8988T (cell line): ENCODE measurements at regions not wholly inside any gene's neighbourhood (a gene's known extent, or its start where the extent isn't known, plus 50 kb on each side); places are given as distances from the start of the nearest gene placed in this dataset.
"Not testable (repeated sequence)": the region's sequence is repeated elsewhere in the genome, so short reads cannot be mapped to it uniquely, and the experiment has no call there.

Source experiments
- DNase-seq: peaks from one replicate; pipeline ENCODE4 v3.0.0; 2011

DNA sequence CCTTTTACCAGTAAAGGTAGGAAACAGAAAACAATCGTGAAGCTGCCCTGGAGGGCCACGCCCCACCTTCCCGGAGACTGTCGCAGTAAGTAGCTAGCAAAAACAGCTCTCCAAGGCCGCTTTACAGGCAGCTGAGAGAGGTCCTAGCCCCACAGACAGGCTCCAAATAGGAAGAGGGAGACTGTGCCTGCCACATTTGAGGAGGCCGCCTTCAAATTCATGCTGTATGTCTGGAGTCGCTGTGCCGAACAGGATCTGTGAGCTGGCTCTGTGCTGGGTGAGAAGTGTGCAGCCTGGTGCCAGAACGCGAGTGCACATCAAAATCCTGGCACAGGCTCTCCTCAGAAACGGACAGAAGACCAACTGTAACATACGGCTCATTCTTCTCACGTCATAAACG, 582.2 kb downstream of the CETN3 start:
- DNase-seq = no peak

- DNase-seq = no peak
Measured at GRCh38 chr5:89826938-89827337, 582.6 kb downstream of the CETN3 start.

DNA sequence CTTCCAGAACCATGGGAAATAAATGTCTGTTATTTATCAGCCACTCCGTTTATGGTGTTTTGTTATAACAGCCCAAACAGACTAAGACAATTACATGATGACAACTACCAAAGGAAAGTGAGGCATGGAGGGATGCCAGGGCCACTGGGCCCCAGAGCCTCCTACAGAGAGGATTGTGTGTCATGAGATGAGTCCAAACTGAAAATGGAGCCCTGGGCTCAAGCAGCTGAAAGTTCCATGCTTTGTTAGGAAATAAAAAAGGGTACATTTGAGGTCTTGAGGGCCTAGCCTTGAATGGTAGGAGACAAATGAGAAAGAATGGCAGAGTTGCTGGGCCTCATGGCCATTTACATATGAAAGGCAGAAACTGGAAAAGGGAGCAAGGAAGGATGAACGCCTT, 586.5 kb downstream of the CETN3 start:
- no peak for DNase-seq

DNA sequence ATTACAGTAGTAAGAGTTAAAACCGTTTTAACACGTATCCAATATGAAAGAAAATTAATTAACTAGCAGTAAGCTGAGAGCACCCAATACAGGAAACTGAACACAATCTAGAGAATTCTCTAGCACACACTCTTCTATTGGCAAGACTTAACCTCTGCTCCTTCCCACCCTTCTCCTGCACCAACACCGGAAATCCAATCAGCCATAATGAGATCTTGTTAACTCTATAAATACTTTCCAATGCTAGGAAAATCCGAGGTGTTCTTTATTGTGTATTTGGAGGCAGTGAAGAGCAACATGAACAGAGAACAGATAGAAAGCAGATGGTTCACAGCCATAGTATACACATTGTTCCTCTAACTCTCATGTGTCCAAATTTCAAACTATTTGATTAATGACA, 591.7 kb downstream of the CETN3 start:
- no peak for DNase-seq

GRCh38 chr5:89816038-89816437, 593.5 kb downstream of the CETN3 start:
- no peak for DNase-seq

- DNase-seq = not testable (repeated sequence)
Measured at GRCh38 chr5:89800735-89801134, 608.8 kb downstream of the CETN3 start.

DNA sequence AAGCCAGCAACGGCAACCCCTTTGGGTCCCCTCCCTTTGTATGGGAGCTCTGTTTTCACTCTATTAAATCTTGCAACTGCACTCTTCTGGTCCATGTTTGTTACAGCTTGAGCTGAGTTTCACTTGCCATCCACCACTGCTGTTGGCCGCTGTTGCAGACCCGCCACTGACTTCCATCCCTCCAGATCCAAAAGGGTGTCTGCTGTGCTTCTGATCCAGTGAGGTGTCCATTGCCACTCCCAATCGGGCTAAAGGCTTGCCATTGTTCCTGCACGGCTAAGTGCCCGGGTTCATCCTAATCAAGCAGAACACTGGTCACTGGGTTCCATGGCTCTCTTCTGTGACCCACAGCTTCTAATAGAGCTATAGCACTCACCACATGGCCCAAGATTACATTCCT, 615.1 kb downstream of the CETN3 start:
- not testable (repeated sequence) for DNase-seq

DNA sequence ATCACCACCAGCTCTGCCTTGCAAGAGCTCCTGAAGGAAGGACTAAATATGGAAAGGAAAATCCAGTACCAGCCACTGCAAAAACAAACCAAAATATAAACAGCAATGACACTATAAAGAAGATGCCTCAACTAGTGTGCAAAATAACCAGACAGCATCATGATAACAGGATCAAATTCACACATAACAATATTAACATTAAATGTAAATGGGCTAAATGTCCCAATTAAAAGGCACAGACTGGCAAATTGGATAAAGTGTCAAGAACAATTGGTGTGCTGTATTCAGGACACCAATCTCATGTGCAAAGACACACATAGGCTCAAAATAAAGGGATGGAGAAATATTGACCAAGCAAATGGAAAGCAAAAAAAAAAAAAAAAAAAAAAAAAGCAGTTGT, 629.8 kb downstream of the CETN3 start:
- DNase-seq = not testable (repeated sequence)

GRCh38 chr5:89777758-89778157, 631.8 kb downstream of the CETN3 start:
- no peak for DNase-seq

DNA sequence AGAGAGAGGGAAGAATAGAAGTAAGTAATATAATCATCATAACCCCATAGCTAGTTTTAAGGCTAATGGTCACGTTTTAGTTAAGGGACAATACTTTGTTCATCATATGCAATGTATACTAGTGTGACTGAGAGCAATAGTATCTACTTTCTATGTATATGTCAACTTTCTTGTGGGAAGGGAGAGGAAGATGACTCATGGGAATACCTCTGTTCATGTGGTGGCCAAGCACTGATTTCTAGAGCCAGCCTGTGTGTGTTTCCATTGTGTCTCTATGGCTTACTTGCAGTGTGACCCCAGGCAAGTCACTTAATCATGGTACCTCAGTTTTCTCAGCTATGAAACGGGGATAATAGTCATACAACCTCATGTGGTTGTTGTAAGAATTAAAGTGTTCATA, 639.6 kb downstream of the CETN3 start:
- DNase-seq = no peak

GRCh38 chr5:89759802-89760201, 649.8 kb downstream of the CETN3 start:
- no peak for DNase-seq

DNA sequence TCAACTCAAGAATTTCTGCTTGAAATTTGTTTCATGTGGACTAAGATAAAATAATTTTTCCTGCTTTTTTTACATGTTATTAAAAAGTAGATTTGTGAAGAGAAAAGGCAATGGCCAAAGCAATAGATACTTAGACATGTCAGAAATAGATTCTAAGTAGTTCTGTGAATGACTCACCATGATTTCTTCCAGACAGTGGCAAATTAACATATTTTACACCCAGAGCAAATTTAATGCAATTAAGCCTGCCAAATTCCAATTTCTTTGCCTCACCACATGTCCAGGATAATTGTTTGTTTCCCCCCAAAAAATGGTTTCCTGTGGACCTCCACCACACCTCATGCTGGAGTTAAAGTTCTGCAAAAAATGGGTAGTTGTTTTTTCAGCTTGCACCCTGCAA, 651.4 kb downstream of the CETN3 start:
- no peak for DNase-seq

DNA sequence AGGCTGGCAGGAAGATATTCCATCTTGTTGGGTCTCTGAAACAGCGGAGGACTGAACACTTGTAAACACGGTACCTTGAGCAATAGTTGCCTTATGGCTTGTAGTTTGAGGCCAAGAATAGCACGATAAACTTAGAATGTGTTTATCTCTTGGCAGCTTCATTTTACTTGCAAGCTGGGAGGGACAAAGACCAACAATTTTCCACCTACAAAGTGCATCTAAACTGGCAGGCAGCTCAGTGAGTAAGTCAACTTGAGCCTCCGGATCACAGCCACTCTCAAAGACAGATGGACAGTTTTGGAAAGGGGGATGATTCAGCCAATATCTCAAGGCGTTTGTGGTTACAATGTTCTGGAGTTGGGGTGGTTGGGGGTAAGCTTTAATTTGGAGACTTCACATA, 652.6 kb downstream of the CETN3 start:
- DNase-seq = no peak

DNA sequence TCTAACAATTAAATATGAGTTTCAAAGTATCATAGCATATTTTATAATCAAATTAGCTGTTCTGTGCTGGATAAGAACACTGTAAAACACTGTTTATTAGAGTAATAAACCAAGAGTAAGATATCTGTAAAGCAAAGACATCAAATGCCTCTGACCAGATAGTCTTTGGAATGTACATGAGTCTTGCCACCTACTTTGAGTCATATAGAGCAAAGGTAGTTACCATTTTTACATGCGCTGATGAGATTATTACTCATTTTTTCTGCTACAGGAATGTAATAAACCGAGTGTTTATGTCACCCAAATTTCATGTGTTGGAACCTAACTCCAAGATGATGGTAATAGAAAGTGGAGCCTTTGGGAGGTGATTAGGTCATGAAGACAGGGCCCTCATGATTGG, 654.5 kb downstream of the CETN3 start:
- DNase-seq = no peak

- no peak for DNase-seq
Measured at GRCh38 chr5:89735082-89735481, 674.5 kb downstream of the CETN3 start.

DNA sequence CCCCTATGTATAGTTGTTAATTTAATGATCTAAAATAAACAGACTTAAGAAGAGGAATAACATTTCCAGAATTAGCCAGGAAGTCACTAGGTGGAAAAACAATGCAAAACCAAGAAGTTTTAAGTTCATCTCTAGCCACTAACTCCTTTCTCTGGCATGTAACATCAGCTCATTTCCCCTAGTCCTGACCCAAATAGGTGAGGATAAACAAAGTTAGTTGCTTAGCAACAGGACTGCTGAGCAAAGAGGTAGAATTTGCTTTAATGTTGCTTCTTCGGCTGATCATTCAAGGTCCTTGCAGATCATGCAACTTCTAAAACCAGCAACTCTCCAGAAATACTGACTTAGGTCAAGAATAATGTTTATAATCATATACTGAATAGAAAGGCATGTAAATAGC, 675.8 kb downstream of the CETN3 start:
- no peak for DNase-seq

GRCh38 chr5:89729623-89730301, 679.8 kb downstream of the CETN3 start:
- no peak for DNase-seq

- DNase-seq = no peak
Measured at GRCh38 chr5:89728750-89729149, 680.8 kb downstream of the CETN3 start.

DNA sequence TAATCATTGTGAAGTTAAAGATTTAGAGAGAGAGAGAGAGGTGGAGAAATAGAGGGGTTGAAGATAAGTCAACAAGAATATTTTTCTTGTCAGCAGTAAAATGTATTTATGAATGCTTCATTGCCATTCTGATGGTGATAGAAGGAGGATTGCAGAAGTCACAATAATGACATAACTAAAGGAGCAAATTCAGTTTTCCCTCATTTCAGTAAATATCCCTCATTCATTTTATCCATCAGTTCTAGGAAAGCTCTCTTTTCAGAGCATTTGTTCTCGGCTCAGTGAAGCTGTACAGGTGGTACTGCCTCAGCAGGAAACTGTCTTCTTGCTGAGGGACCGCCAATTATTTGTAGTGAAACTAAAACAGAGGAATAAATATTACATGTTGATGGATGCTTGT, 681.4 kb downstream of the CETN3 start:
- DNase-seq = no peak

- no peak for DNase-seq
Measured at GRCh38 chr5:89724379-89725095, 685.0 kb downstream of the CETN3 start.

GRCh38 chr5:89723907-89724306, 685.6 kb downstream of the CETN3 start:
- DNase-seq = no peak

- no peak for DNase-seq
Measured at GRCh38 chr5:89722538-89722937, 687.0 kb downstream of the CETN3 start.

DNA sequence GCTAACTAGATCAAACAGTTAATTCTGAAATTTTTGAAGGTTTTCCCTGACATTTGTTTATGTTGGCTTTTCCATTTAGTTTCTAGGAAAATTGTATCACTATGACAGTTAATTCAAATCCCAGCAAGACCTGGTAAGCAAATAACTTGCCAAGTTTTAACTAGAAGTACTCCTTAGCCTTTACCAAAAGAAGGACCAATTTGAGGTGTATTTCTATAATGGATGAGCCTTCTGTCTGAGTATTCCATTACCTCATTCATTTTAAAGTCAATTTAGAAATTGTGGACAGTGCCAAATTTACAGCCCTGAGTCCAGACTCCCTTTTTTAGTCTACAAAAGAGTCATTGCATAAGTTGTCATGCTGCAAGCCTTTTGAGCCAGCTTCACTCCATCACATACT, 687.6 kb downstream of the CETN3 start:
- no peak for DNase-seq

DNA sequence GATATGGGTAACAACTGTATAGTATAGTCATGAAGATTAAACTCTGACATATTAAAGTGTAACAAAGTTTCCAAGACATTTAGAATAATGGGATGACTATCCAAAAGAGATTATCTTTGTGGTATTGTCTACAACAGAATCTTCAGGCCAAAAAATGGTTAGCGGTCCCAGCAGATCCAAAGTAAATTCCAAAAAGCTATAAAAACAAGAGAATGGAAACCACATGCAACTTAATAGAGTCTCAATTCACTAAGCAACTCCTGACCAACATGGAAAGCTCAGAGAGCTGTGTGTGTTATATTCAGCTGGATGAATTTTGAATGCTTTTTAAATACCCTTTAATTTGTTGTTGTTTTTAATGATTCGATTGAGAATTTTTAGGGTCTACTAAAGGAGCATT, 688.2 kb downstream of the CETN3 start:
- DNase-seq = no peak

DNA sequence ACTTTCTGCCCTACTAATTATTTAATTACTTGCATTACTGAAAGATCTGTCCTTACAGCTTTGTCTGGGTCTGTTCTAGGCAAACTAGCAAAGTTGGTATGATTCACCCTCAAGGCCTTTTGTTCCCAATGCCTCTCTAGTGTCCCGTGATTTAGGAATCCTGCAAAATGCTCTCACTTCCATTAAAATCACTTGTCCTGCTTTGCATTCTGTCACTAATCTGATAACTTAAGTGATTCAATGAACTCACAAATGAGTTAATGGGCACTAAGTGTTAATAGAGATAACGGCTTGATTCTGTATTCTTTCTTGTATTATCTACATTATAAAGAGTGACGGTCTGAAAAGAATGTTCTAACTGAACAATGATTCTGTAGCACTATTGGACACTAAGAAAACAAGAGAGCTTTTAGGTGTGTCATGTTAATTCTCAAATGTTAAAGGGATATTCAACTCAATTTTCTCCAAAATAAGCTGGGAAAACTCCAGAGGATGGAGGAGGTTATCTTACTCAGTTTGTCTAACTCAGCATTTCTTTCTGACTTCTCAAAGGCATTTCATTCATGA, 697.3 kb downstream of the CETN3 start:
- no peak for DNase-seq
